Hepatocyte (in vitro differentiated cells): ENCODE measurements at regions not wholly inside any gene's neighbourhood (a gene's known extent, or its start where the extent isn't known, plus 50 kb on each side); places are given as distances from the start of the nearest gene placed in this dataset.

ENCODE experiments used
- DNase-seq: peaks from one replicate; pipeline ENCODE4 v3.0.0-alpha.2; 2016; ENCODE audit warnings: low spot score
- H2AFZ ChIP-seq: fragments of 200-600 bp; sonication (generic); 2 replicates; pipeline ENCODE4 v1.6.0; 2016; ENCODE audit warnings: antibody characterized with exemption, mild to moderate bottlenecking
- H3K27ac ChIP-seq: fragments of 200-600 bp; sonication (generic); 2 replicates; pipeline ENCODE4 v1.5.1; 2016; ENCODE audit warnings: mild to moderate bottlenecking
- H3K27me3 ChIP-seq: fragments of 200-600 bp; sonication (generic); 2 replicates; pipeline ENCODE4 v1.6.1; 2016
- H3K36me3 ChIP-seq: fragments of 200-600 bp; sonication (generic); replicated peaks from 2 replicates; pipeline ENCODE4 v1.5.1; 2016; ENCODE audit warnings: low read depth; ENCODE audit not compliant: insufficient read depth
- H3K4me1 ChIP-seq: fragments of 200-600 bp; sonication (generic); 2 replicates; pipeline ENCODE4 v1.5.1; 2016; ENCODE audit warnings: mild to moderate bottlenecking, moderate library complexity; ENCODE audit not compliant: insufficient read depth
- H3K4me2 ChIP-seq: fragments of 200-600 bp; sonication (generic); 2 replicates; pipeline ENCODE4 v1.6.0; 2016
- H3K4me3 ChIP-seq: fragments of 200-600 bp; sonication (generic); 2 replicates; pipeline ENCODE4 v1.5.1; 2016; ENCODE audit warnings: mild to moderate bottlenecking
- H3K79me2 ChIP-seq: fragments of 200-600 bp; sonication (generic); 2 replicates; pipeline ENCODE4 v1.6.0; 2017; ENCODE audit warnings: mild to moderate bottlenecking
- H3K9me2 ChIP-seq: fragments of 200-600 bp; sonication (generic); replicated peaks from 2 replicates; pipeline ENCODE4 v1.6.0; 2017; ENCODE audit warnings: mild to moderate bottlenecking; ENCODE audit not compliant: insufficient read depth
- H3K9me3 ChIP-seq: fragments of 200-600 bp; sonication (generic); 2 replicates; pipeline ENCODE4 v1.5.1; 2016; ENCODE audit warnings: low read depth, mild to moderate bottlenecking
- H4K20me1 ChIP-seq: fragments of 200-600 bp; sonication (generic); 2 replicates; pipeline ENCODE4 v1.6.0; 2016; ENCODE audit warnings: mild to moderate bottlenecking; ENCODE audit not compliant: insufficient read depth, poor library complexity, severe bottlenecking
- CTCF ChIP-seq: fragments of 200-600 bp; sonication (generic); IDR thresholded peaks from 2 replicates; pipeline ENCODE4 v1.5.1; 2016; ENCODE audit warnings: antibody characterized with exemption, mild to moderate bottlenecking; ENCODE audit not compliant: poor library complexity
- EZH2 ChIP-seq: fragments of 200-600 bp; sonication (generic); IDR thresholded peaks from 2 replicates; pipeline ENCODE4 v1.6.1; 2016; ENCODE audit warnings: antibody characterized with exemption, mild to moderate bottlenecking, borderline replicate concordance
- EZH2phosphoT487 ChIP-seq: fragments of 200-600 bp; sonication (generic); IDR thresholded peaks from one replicate; pipeline ENCODE4 v1.6.1; 2018; ENCODE audit warnings: antibody characterized with exemption, mild to moderate bottlenecking, low read depth, moderate library complexity; ENCODE audit not compliant: unreplicated experiment, severe bottlenecking
- WGBS: methylation state at CpG from one replicate; pipeline ENCODE4 v1.1.6; 2016; ENCODE audit warnings: low lambda C conversion rate; ENCODE audit errors: missing lambda C conversion rate; 5-methylcytosine and 5-hydroxymethylcytosine counted together

- no peak for DNase-seq
- Histone ChIP-seq H4K20me1 (no peaks in the 10 kb centered on the region), H3K4me1 (no peaks in the 10 kb centered on the region), H2AFZ (no peak overlapping the region), H3K4me2 (no peak overlapping the region), H3K27ac (no peak overlapping the region), H3K4me3 (no peak overlapping the region), H3K9me2 (no peaks in the 10 kb centered on the region), H3K79me2 (no peaks in the 10 kb centered on the region), H3K9me3 (no peaks in the 10 kb centered on the region), H3K36me3 (no peaks in the 10 kb centered on the region), H3K27me3 (no peaks in the 10 kb centered on the region)
- WGBS, result 98% methylated on average over 2 of the region's 2 CpGs
- TF ChIP-seq EZH2phosphoT487 (no peak), EZH2 (no peak), CTCF (no peak)
These were observed 108.2 kb upstream of the IFNE start for GRCh38 chr9:21590058-21590996.

- Histone ChIP-seq H2AFZ (no peak overlapping the region), H3K4me2 (no peak overlapping the region), H3K27ac (peak overlapping the region; percentile 59)
These were observed 109.3 kb upstream of the IFNE start for GRCh38 chr9:21591221-21592062.

GRCh38 chr9:21592063-21592338, 109.9 kb upstream of the IFNE start:
- TF ChIP-seq EZH2phosphoT487 (no peak), CTCF (no peak), EZH2 (no peak)
- Histone ChIP-seq H3K4me1 (no peaks in the 10 kb centered on the region), H3K4me3 (no peak overlapping the region), H3K9me3 (no peaks in the 10 kb centered on the region), H3K4me2 (no peak overlapping the region), H3K36me3 (no peaks in the 10 kb centered on the region), H3K27ac (peak overlapping the region; percentile 59), H4K20me1 (no peaks in the 10 kb centered on the region), H3K9me2 (no peaks in the 10 kb centered on the region), H3K27me3 (no peaks in the 10 kb centered on the region), H3K79me2 (no peaks in the 10 kb centered on the region), H2AFZ (no peak overlapping the region)
- WGBS, result 95% methylated on average over 3 of the region's 3 CpGs
- no peak for DNase-seq

More at GRCh38 chr9:21591221-21592062, 109.3 kb upstream of the IFNE start:
- no peaks in the 10 kb centered on the region for H3K36me3 ChIP-seq
- 43% methylated on average over 5 of the region's 5 CpGs for WGBS
- no peak overlapping the region for H3K4me3 ChIP-seq
- H3K79me2 ChIP-seq, result no peaks in the 10 kb centered on the region
- no peaks in the 10 kb centered on the region for H3K9me3 ChIP-seq
- H3K9me2 ChIP-seq, result no peaks in the 10 kb centered on the region
- peak; percentile 85 for DNase-seq
- H3K4me1 ChIP-seq, result no peaks in the 10 kb centered on the region
- H4K20me1 ChIP-seq, result no peaks in the 10 kb centered on the region
- no peak for TF ChIP-seq EZH2phosphoT487
- no peak for TF ChIP-seq EZH2
- no peak for TF ChIP-seq CTCF
- H3K27me3 ChIP-seq, result no peaks in the 10 kb centered on the region
